ENCODE measurements at regions not wholly inside any gene's neighbourhood (a gene's known extent, or its start where the extent isn't known, plus 50 kb on each side); places are given as distances from the start of the nearest gene placed in this dataset.

DNA sequence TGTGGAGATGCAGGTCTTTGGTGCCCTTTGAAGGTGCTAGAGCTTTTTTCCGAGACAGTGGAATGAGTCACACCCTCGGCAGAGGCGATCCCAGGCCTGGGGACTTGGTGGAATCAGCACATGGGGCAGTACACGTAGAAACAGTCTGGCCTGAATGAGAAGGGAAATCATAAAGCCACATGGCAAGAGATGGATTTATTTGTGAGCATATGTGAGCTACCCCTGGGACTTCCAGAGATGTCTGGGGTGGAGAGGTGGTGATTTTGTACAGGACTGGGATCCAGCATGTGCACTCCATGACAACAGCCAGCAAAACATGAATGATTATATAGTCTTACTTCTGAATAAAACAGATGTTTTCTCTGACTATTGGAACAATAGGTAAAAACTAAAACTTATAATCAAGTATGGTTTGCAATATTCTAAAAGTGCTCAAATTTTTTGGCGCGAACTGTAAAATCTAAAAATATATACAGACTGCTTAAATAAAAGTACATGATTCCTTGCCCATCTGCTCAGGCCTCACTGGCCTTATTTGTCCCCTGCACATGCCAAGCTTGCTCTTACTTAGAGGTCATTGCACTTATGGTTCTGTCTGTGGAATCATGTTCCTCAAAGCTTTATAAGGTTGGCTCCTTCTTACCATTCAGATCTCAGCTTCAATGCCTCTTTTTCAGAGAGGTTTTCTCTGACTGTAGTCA, 54.7 kb upstream of the SMARCA2 start:
- Histone ChIP-seq H3K36me3 (ENCODE audit: insufficient read depth, insufficient read length, low read length) (no peaks in the 10 kb centered on the region), H3K4me3 (ENCODE audit: insufficient read length, low read depth) (no peak overlapping the region), H3K9me3 (ENCODE audit: insufficient read depth, low read length) (no peaks in the 10 kb centered on the region), H3K9ac (ENCODE audit: insufficient read length, low read depth) (no peak overlapping the region), H3K4me1 (ENCODE audit: insufficient read depth, insufficient read length) (no peaks in the 10 kb centered on the region), H3K27me3 (ENCODE audit: insufficient read depth, insufficient read length) (no peaks in the 10 kb centered on the region)
- DNase-seq (ENCODE audit: low read depth, low spot score), result no peak
- TF ChIP-seq YY1 (IDR thresholded peaks at IDR 0.05; ENCODE audit: insufficient read depth, insufficient read length) (no peak), SUZ12 (IDR thresholded peaks at IDR 0.05; ENCODE audit: extremely low read depth, insufficient read depth, insufficient read length) (no peak), ZNF274 (IDR thresholded peaks at IDR 0.05; ENCODE audit: low read depth, low read length) (no peak)

DNA sequence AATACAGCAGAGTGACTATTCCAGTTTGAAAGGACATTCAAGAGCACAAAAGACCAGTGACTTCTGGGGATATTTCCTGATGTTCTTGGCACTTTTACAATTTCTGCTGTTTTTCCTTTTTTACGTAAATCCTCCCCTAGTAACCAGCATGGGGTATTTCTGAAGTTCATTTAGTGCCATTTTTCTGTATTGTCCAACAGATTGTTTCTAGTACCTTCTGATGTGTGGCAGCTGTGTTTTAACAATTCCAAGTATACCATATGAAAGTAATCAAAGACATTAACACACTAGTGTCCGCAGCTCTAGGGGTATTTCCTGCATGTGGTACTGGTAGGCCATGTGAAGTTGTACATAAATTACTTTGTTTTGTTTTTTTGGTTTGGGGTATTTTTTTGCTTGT, 53.0 kb upstream of the SMARCA2 start:
- TF ChIP-seq SUZ12 (IDR thresholded peaks at IDR 0.05; ENCODE audit: extremely low read depth, insufficient read depth, insufficient read length), result no peak
- no peak for TF ChIP-seq YY1 (IDR thresholded peaks at IDR 0.05; ENCODE audit: insufficient read depth, insufficient read length)
- no peak for TF ChIP-seq ZNF274 (IDR thresholded peaks at IDR 0.05; ENCODE audit: low read depth, low read length)
- H3K4me3 ChIP-seq (ENCODE audit: insufficient read length, low read depth), result no peak overlapping the region

DNA sequence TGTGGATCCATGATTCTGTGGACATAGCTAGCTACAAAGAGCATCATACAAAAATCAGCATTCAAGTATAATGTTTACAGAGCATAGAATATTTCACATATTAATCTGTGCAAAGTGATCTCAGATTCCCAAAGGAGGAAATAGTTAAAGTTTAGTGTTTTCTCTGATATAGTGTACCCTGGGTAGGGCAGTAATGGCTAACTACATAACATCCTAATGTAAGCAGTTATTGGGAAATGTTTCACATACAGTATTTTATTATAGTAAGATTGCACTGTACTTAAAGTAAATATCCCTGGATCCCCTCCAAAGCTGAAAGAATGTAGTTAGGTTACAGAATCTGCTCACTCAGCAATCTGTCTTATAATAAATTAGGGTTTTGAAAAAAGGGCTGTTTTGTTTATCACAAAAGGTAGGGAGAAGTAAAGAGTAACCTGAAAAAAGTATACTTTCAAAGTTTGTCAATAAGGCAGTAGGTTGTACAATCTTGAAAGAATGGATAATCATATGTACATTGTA, 52.5 kb upstream of the SMARCA2 start:
- DNase-seq (ENCODE audit: low read depth, low spot score), result no peak
- Histone ChIP-seq H3K9ac (ENCODE audit: insufficient read length, low read depth) (no peak overlapping the region), H3K36me3 (ENCODE audit: insufficient read depth, insufficient read length, low read length) (no peaks in the 10 kb centered on the region), H3K27me3 (ENCODE audit: insufficient read depth, insufficient read length) (no peaks in the 10 kb centered on the region), H3K4me1 (ENCODE audit: insufficient read depth, insufficient read length) (no peaks in the 10 kb centered on the region), H3K9me3 (ENCODE audit: insufficient read depth, low read length) (no peaks in the 10 kb centered on the region), H3K4me3 (ENCODE audit: insufficient read length, low read depth) (no peak overlapping the region)
- TF ChIP-seq ZNF274 (IDR thresholded peaks at IDR 0.05; ENCODE audit: low read depth, low read length), result no peak
- no peak for TF ChIP-seq YY1 (IDR thresholded peaks at IDR 0.05; ENCODE audit: insufficient read depth, insufficient read length)
- TF ChIP-seq SUZ12 (IDR thresholded peaks at IDR 0.05; ENCODE audit: extremely low read depth, insufficient read depth, insufficient read length), result no peak

More for the DNA sequence above, 53.0 kb upstream of the SMARCA2 start:
- no peaks in the 10 kb centered on the region for H3K36me3 ChIP-seq (ENCODE audit: insufficient read depth, insufficient read length, low read length)
- H3K27me3 ChIP-seq (ENCODE audit: insufficient read depth, insufficient read length), result no peaks in the 10 kb centered on the region
- H3K4me1 ChIP-seq (ENCODE audit: insufficient read depth, insufficient read length), result no peaks in the 10 kb centered on the region
- no peak for DNase-seq (ENCODE audit: low read depth, low spot score)
- H3K9ac ChIP-seq (ENCODE audit: insufficient read length, low read depth), result no peak overlapping the region
- H3K9me3 ChIP-seq (ENCODE audit: insufficient read depth, low read length), result no peaks in the 10 kb centered on the region

DNA sequence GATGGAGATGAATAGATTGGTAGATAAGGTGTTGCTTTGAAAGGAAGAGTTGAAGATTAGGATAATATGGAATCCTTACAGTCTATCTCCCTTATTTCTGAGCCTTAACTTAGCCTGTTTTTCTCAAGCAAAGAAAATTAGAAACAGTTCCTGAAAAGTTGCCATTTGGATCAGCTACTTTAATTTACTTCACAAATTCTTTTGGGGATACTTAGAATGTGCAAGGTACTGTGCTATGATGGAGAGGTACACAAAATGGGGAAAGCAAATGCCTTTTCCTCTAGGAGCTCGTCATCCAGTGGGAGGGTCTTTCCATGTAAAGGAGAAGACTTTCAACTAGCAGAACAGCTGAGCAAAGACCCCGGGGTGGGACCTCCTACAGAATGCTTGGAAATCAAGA, 51.1 kb upstream of the SMARCA2 start:
- no peaks in the 10 kb centered on the region for H3K9me3 ChIP-seq (ENCODE audit: insufficient read depth, low read length)
- no peaks in the 10 kb centered on the region for H3K36me3 ChIP-seq (ENCODE audit: insufficient read depth, insufficient read length, low read length)
- TF ChIP-seq ZNF274 (IDR thresholded peaks at IDR 0.05; ENCODE audit: low read depth, low read length) (no peak), YY1 (IDR thresholded peaks at IDR 0.05; ENCODE audit: insufficient read depth, insufficient read length) (no peak), SUZ12 (IDR thresholded peaks at IDR 0.05; ENCODE audit: extremely low read depth, insufficient read depth, insufficient read length) (no peak)
- no peak for DNase-seq (ENCODE audit: low read depth, low spot score)
- H3K27me3 ChIP-seq (ENCODE audit: insufficient read depth, insufficient read length), result no peaks in the 10 kb centered on the region
- no peaks in the 10 kb centered on the region for H3K4me1 ChIP-seq (ENCODE audit: insufficient read depth, insufficient read length)
- no peak overlapping the region for H3K4me3 ChIP-seq (ENCODE audit: insufficient read length, low read depth)
- no peak overlapping the region for H3K9ac ChIP-seq (ENCODE audit: insufficient read length, low read depth)

Measured in NT2/D1 (cell line).